Neural crest cell (in vitro differentiated cells): ENCODE measurements at regions not wholly inside any gene's neighbourhood (a gene's known extent, or its start where the extent isn't known, plus 50 kb on each side); places are given as distances from the start of the nearest gene placed in this dataset.
A peak's percentile ranks its signal among the peaks of the same experiment; 100 is the strongest.

Experiments
- DNase-seq: peaks from one replicate; pipeline ENCODE4 v3.0.0; 2021; ENCODE audit warnings: low read depth, mixed read lengths, low spot score
- H3K27ac Mint-ChIP-seq: one replicate; pipeline ENCODE4 v1.8.0; 2021; ENCODE audit warnings: mild to moderate bottlenecking, mixed read lengths; ENCODE audit not compliant: unreplicated experiment
- H3K27me3 Mint-ChIP-seq: 2 replicates; pipeline ENCODE4 v1.8.0; 2021; ENCODE audit warnings: low read depth, mild to moderate bottlenecking, mixed read lengths
- H3K36me3 Mint-ChIP-seq: 2 replicates; pipeline ENCODE4 v1.8.0; 2021; ENCODE audit warnings: low read depth, mild to moderate bottlenecking, mixed read lengths
- H3K4me1 Mint-ChIP-seq: 2 replicates; pipeline ENCODE4 v1.8.0; 2021; ENCODE audit warnings: mixed read lengths
- H3K4me3 Mint-ChIP-seq: one replicate; pipeline ENCODE4 v1.8.0; 2021; ENCODE audit warnings: mild to moderate bottlenecking, mixed read lengths
- H3K9me3 Mint-ChIP-seq: 2 replicates; pipeline ENCODE4 v1.8.0; 2021; ENCODE audit warnings: mixed read lengths
- TF ChIP-seq, protein P1 (sequence below): fragments of 200-600 bp; sonication (generic); conservative IDR thresholded peaks from 2 replicates; pipeline ENCODE4 v1.5.0; 2021; ENCODE audit warnings: antibody characterized with exemption, mild to moderate bottlenecking

- Mint-ChIP-seq H3K9me3 (no peaks in the 10 kb centered on the region), H3K27ac (no peak overlapping the region), H3K27me3 (no peaks in the 10 kb centered on the region), H3K36me3 (no peaks in the 10 kb centered on the region), H3K4me1 (peaks cover 4% of the 10 kb centered on the region), H3K4me3 (no peak overlapping the region)
- TF ChIP-seq, protein P1, sequence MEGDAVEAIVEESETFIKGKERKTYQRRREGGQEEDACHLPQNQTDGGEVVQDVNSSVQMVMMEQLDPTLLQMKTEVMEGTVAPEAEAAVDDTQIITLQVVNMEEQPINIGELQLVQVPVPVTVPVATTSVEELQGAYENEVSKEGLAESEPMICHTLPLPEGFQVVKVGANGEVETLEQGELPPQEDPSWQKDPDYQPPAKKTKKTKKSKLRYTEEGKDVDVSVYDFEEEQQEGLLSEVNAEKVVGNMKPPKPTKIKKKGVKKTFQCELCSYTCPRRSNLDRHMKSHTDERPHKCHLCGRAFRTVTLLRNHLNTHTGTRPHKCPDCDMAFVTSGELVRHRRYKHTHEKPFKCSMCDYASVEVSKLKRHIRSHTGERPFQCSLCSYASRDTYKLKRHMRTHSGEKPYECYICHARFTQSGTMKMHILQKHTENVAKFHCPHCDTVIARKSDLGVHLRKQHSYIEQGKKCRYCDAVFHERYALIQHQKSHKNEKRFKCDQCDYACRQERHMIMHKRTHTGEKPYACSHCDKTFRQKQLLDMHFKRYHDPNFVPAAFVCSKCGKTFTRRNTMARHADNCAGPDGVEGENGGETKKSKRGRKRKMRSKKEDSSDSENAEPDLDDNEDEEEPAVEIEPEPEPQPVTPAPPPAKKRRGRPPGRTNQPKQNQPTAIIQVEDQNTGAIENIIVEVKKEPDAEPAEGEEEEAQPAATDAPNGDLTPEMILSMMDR: no peak
- DNase-seq: no peak
Measured at GRCh38 chrX:99914635-99915034, 495.4 kb downstream of the PCDH19 start.

GRCh38 chrX:99913611-99914010 lies 496.5 kb downstream of the PCDH19 start:
- no peak for DNase-seq
- H3K27ac Mint-ChIP-seq: no peak overlapping the region
- peaks cover 4% of the 10 kb centered on the region for H3K4me1 Mint-ChIP-seq

GRCh38 chrX:99909946-99910345 lies 500.1 kb downstream of the PCDH19 start:
- H3K27ac Mint-ChIP-seq: no peak overlapping the region
- H3K27me3 Mint-ChIP-seq: no peaks in the 10 kb centered on the region
- TF ChIP-seq, protein P1: no peak
- peaks cover 10% of the 10 kb centered on the region for H3K4me1 Mint-ChIP-seq
- no peaks in the 10 kb centered on the region for H3K9me3 Mint-ChIP-seq
- no peak overlapping the region for H3K4me3 Mint-ChIP-seq
- no peaks in the 10 kb centered on the region for H3K36me3 Mint-ChIP-seq
- no peak for DNase-seq

More at GRCh38 chrX:99913611-99914010, 496.5 kb downstream of the PCDH19 start:
- H3K36me3 Mint-ChIP-seq: no peaks in the 10 kb centered on the region
- H3K4me3 Mint-ChIP-seq: no peak overlapping the region
- TF ChIP-seq, protein P1: no peak
- H3K27me3 Mint-ChIP-seq: no peaks in the 10 kb centered on the region
- H3K9me3 Mint-ChIP-seq: no peaks in the 10 kb centered on the region

GRCh38 chrX:99901091-99901490 lies 509.0 kb downstream of the PCDH19 start:
- Mint-ChIP-seq H3K27me3 (no peaks in the 10 kb centered on the region), H3K4me1 (peaks cover under 1% of the 10 kb centered on the region), H3K27ac (no peak overlapping the region), H3K36me3 (no peaks in the 10 kb centered on the region), H3K4me3 (no peak overlapping the region), H3K9me3 (peaks cover 8% of the 10 kb centered on the region)
- TF ChIP-seq, protein P1: no peak
- no peak for DNase-seq

DNA sequence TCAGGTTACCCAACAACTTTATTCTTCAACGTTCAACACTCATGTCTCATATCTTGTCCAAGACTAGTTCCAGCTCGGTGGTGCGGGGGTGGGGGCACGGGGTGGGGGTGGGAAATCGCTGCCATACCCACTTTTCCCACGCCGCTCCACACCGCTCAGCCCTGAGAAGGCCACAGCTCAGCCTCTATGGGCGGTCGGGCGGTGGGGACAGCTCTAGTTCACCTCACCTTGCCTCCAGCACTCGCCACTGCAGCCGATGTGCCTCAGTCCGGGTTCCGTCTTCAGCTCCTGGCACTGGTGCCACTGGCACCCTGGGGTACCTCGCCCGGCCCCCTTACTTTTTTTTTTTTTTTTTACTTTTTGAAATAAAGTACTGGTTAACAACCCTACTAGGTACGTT lies 522.2 kb downstream of the PCDH19 start:
- Mint-ChIP-seq H3K4me3 (no peak overlapping the region), H3K36me3 (peaks cover 4% of the 10 kb centered on the region), H3K27ac (no peak overlapping the region), H3K4me1 (no peaks in the 10 kb centered on the region), H3K27me3 (peaks cover 2% of the 10 kb centered on the region), H3K9me3 (peaks cover 6% of the 10 kb centered on the region)
- TF ChIP-seq, protein P1: no peak
- no peak for DNase-seq

GRCh38 chrX:99857455-99857854 lies 552.6 kb downstream of the PCDH19 start:
- no peaks in the 10 kb centered on the region for H3K4me1 Mint-ChIP-seq

More at GRCh38 chrX:99857455-99857854, 552.6 kb downstream of the PCDH19 start:
- no peaks in the 10 kb centered on the region for H3K9me3 Mint-ChIP-seq
- no peak overlapping the region for H3K4me3 Mint-ChIP-seq
- TF ChIP-seq, protein P1: peak; percentile 61
- DNase-seq: no peak
- H3K36me3 Mint-ChIP-seq: no peaks in the 10 kb centered on the region
- no peak overlapping the region for H3K27ac Mint-ChIP-seq
- H3K27me3 Mint-ChIP-seq: no peaks in the 10 kb centered on the region
